ENCODE measurements at regions not wholly inside any gene's neighbourhood (a gene's known extent, or its start where the extent isn't known, plus 50 kb on each side); places are given as distances from the start of the nearest gene placed in this dataset.

GRCh38 chr2:59004621-59005020 is 763.5 kb upstream of the FANCL start:
- no peak for TF ChIP-seq CTCF (IDR thresholded peaks at IDR 0.05; ENCODE audit: insufficient read depth, low read length, poor library complexity, severe bottlenecking)
- no peak for TF ChIP-seq EZH2phosphoT487 (conservative IDR thresholded peaks at IDR 0.05; ENCODE audit: low read length)
